Right renal pelvis (tissue), 4 donors: ENCODE measurements at regions not wholly inside any gene's neighbourhood (a gene's known extent, or its start where the extent isn't known, plus 50 kb on each side); places are given as distances from the start of the nearest gene placed in this dataset.
"Not testable (repeated sequence)": the region's sequence is repeated elsewhere in the genome, so short reads cannot be mapped to it uniquely, and the experiment has no call there.

Source experiments
- DNase-seq, 4 donors: peaks; one replicate each; pipeline ENCODE4 v3.0.0-alpha.2; 2013; ENCODE audit warnings: low read depth in 4 of 4, low spot score in 3 of 4, missing footprints in 1 of 4

GRCh38 chr5:110812639-110813038 lies 73.8 kb downstream of the SLC25A46 start:
- no peak for DNase-seq

- DNase-seq: no peak
These were observed 77.3 kb downstream of the SLC25A46 start for GRCh38 chr5:110815916-110816605.

GRCh38 chr5:110817459-110817858 lies 78.7 kb downstream of the SLC25A46 start:
- no peak for DNase-seq

GRCh38 chr5:110823571-110823970 lies 84.8 kb downstream of the SLC25A46 start:
- no peak for DNase-seq

- no peak for DNase-seq
These were observed 86.2 kb downstream of the SLC25A46 start for GRCh38 chr5:110824936-110825441.

- no peak for DNase-seq
These were observed 93.9 kb downstream of the SLC25A46 start for GRCh38 chr5:110832683-110833082.

GRCh38 chr5:110834933-110835332 lies 96.1 kb downstream of the SLC25A46 start:
- not testable (repeated sequence) for DNase-seq

- DNase-seq: no peak
These were observed 98.0 kb downstream of the SLC25A46 start for GRCh38 chr5:110836851-110837250.

- DNase-seq: not testable (repeated sequence)
These were observed 99.5 kb downstream of the SLC25A46 start for GRCh38 chr5:110838357-110838756.

- DNase-seq: no peak
These were observed 100.2 kb downstream of the SLC25A46 start for GRCh38 chr5:110838961-110839360.

GRCh38 chr5:110840347-110840960 lies 101.6 kb downstream of the SLC25A46 start:
- DNase-seq: no peak

GRCh38 chr5:110841137-110841536 lies 102.3 kb downstream of the SLC25A46 start:
- DNase-seq: no peak

- no peak for DNase-seq
These were observed 104.1 kb downstream of the SLC25A46 start for GRCh38 chr5:110842948-110843347.

- no peak for DNase-seq
These were observed 105.4 kb downstream of the SLC25A46 start for GRCh38 chr5:110844251-110844650.

GRCh38 chr5:110846398-110847001 lies 107.7 kb downstream of the SLC25A46 start:
- no peak for DNase-seq

GRCh38 chr5:110851357-110851756 lies 112.5 kb downstream of the SLC25A46 start:
- no peak for DNase-seq

- no peak for DNase-seq
These were observed 113.2 kb downstream of the SLC25A46 start for GRCh38 chr5:110852053-110852452.

GRCh38 chr5:110852541-110852940 lies 113.7 kb downstream of the SLC25A46 start:
- DNase-seq: no peak

- DNase-seq: no peak
These were observed 114.5 kb downstream of the SLC25A46 start for GRCh38 chr5:110853267-110853666.

- DNase-seq: no peak
These were observed 115.4 kb downstream of the SLC25A46 start for GRCh38 chr5:110854200-110854599.

GRCh38 chr5:110855961-110856360 lies 117.2 kb downstream of the SLC25A46 start:
- no peak for DNase-seq
